Vagina (tissue), 2 donors: ENCODE measurements at regions not wholly inside any gene's neighbourhood (a gene's known extent, or its start where the extent isn't known, plus 50 kb on each side); places are given as distances from the start of the nearest gene placed in this dataset.
"Not testable (repeated sequence)": the region's sequence is repeated elsewhere in the genome, so short reads cannot be mapped to it uniquely, and the experiment has no call there.

Experiments
- DNase-seq, 2 donors: peaks; one replicate each; pipeline ENCODE4 v3.0.0-alpha.2; 2017; ENCODE audit errors: extremely low spot score in 2 of 2
- H3K27ac ChIP-seq: fragments of 200-600 bp; sonication (generic); one replicate; pipeline ENCODE4 v1.5.1; 2019
- H3K27me3 ChIP-seq: fragments of 200-600 bp; sonication (generic); one replicate; pipeline ENCODE4 v1.5.1; 2019
- H3K36me3 ChIP-seq, 2 donors: fragments of 200-600 bp; sonication (generic); one replicate each; pipeline ENCODE4 v1.5.1; 2017 to 2019
- H3K4me1 ChIP-seq: fragments of 200-600 bp; sonication (generic); one replicate; pipeline ENCODE4 v1.5.1; 2019
- H3K4me3 ChIP-seq, 2 donors: fragments of 200-600 bp; sonication (generic); 1 replicate in 1 of 2; 2 replicates in 1 of 2; pipeline ENCODE4 v1.5.1; 2016 to 2019
- H3K9me3 ChIP-seq: fragments of 200-600 bp; sonication (generic); one replicate; pipeline ENCODE4 v1.5.1; 2019
- CTCF ChIP-seq, 3 experiments: fragments of 450-650 bp in 2 of 3; fragments of 200-600 bp in 1 of 3; sonication (generic) in 1 of 3; IDR thresholded peaks; one replicate each; pipeline ENCODE4 v1.5.1; 2017 to 2019; ENCODE audit warnings: antibody characterized with exemption in 3 of 3, mild to moderate bottlenecking in 2 of 3, moderate library complexity in 2 of 3
- POLR2A ChIP-seq, 2 donors: fragments of 450-650 bp; IDR thresholded peaks; one replicate each; pipeline ENCODE4 v1.6.1; 2017; ENCODE audit warnings: antibody characterized with exemption in 2 of 2, mild to moderate bottlenecking in 2 of 2, moderate library complexity in 2 of 2
- POLR2AphosphoS5 ChIP-seq, 2 donors: sonication (generic); formaldehyde crosslinking; IDR thresholded peaks; one replicate each; pipeline ENCODE4 v1.9.0; 2017; ENCODE audit warnings: antibody characterized with exemption in 2 of 2, mild to moderate bottlenecking in 2 of 2, low read depth in 1 of 2; ENCODE audit not compliant: insufficient read depth in 1 of 2
- intact Hi-C: fragments of 100-400 bp; cut with DNase I; formaldehyde crosslinking; loops from one replicate; pipeline ENCODE4 v1.15.1; 2023

GRCh38 chr6:115442323-115442722 lies 618.4 kb downstream of the FRK start:
- TF ChIP-seq CTCF (IDR thresholded peaks at IDR 0.05), result no peak
- no peak for TF ChIP-seq POLR2A (IDR thresholded peaks at IDR 0.05)
- TF ChIP-seq POLR2AphosphoS5 (IDR thresholded peaks at IDR 0.05; ENCODE audit: insufficient read depth in 1 of 2, low read depth in 1 of 2), result no peak
- Histone ChIP-seq H3K4me3 (no peak overlapping the region), H3K36me3 (no peaks in the 10 kb centered on the region), H3K4me1 (no peaks in the 10 kb centered on the region), H3K9me3 (no peaks in the 10 kb centered on the region), H3K27ac (no peak overlapping the region), H3K27me3 (no peaks in the 10 kb centered on the region)
- intact Hi-C loops, result no loop called here
- no peak for DNase-seq

GRCh38 chr6:115441651-115442050 lies 619.0 kb downstream of the FRK start:
- Histone ChIP-seq H3K27ac (no peak overlapping the region), H3K9me3 (no peaks in the 10 kb centered on the region), H3K36me3 (no peaks in the 10 kb centered on the region), H3K27me3 (no peaks in the 10 kb centered on the region), H3K4me3 (no peak overlapping the region), H3K4me1 (no peaks in the 10 kb centered on the region)
- TF ChIP-seq POLR2A (IDR thresholded peaks at IDR 0.05), result no peak
- TF ChIP-seq POLR2AphosphoS5 (IDR thresholded peaks at IDR 0.05; ENCODE audit: insufficient read depth in 1 of 2, low read depth in 1 of 2), result no peak
- no peak for TF ChIP-seq CTCF (IDR thresholded peaks at IDR 0.05)
- no peak for DNase-seq
- intact Hi-C loops, result no loop called here

GRCh38 chr6:115415378-115415777 lies 645.3 kb downstream of the FRK start:
- intact Hi-C loops, result loop anchor here (2.0 kb wide), 1 partner anchor 51 kb away; no protein-coding TSS in a partner anchor
- TF ChIP-seq CTCF (IDR thresholded peaks at IDR 0.05), result no peak
- no peak for TF ChIP-seq POLR2A (IDR thresholded peaks at IDR 0.05)
- no peak for TF ChIP-seq POLR2AphosphoS5 (IDR thresholded peaks at IDR 0.05; ENCODE audit: insufficient read depth in 1 of 2, low read depth in 1 of 2)
- no peaks in the 10 kb centered on the region for H3K27me3 ChIP-seq
- no peak overlapping the region for H3K27ac ChIP-seq
- H3K9me3 ChIP-seq, result no peaks in the 10 kb centered on the region
- DNase-seq, result no peak
- no peaks in the 10 kb centered on the region for H3K36me3 ChIP-seq
- no peaks in the 10 kb centered on the region for H3K4me1 ChIP-seq
- H3K4me3 ChIP-seq, result no peak overlapping the region

- H3K9me3 ChIP-seq, H3K4me1 ChIP-seq, H3K27ac ChIP-seq, H3K36me3 ChIP-seq, H3K27me3 ChIP-seq, H3K4me3 ChIP-seq, DNase-seq: not testable (repeated sequence)
- intact Hi-C loops, result loop anchor here (2.0 kb wide), 1 partner anchor 50 kb away; no protein-coding TSS in a partner anchor
Observed at GRCh38 chr6:115414916-115415315, 645.8 kb downstream of the FRK start.

GRCh38 chr6:115411756-115412155 lies 648.9 kb downstream of the FRK start:
- no peak overlapping the region for H3K4me3 ChIP-seq
- H3K4me1 ChIP-seq, result no peaks in the 10 kb centered on the region

More at GRCh38 chr6:115411756-115412155, 648.9 kb downstream of the FRK start:
- H3K27ac ChIP-seq, result no peak overlapping the region
- DNase-seq, result no peak
- no peak for TF ChIP-seq CTCF (IDR thresholded peaks at IDR 0.05)
- no peak for TF ChIP-seq POLR2A (IDR thresholded peaks at IDR 0.05)
- TF ChIP-seq POLR2AphosphoS5 (IDR thresholded peaks at IDR 0.05; ENCODE audit: insufficient read depth in 1 of 2, low read depth in 1 of 2), result no peak
- no peaks in the 10 kb centered on the region for H3K36me3 ChIP-seq
- no peaks in the 10 kb centered on the region for H3K9me3 ChIP-seq
- intact Hi-C loops, result no loop called here
- H3K27me3 ChIP-seq, result no peaks in the 10 kb centered on the region
